GM21367 (cell line): ENCODE measurements at regions not wholly inside any gene's neighbourhood (a gene's known extent, or its start where the extent isn't known, plus 50 kb on each side); places are given as distances from the start of the nearest gene placed in this dataset.

Experiments used
- ATAC-seq: cut with Tn5 transposase; IDR thresholded peaks from one replicate; pipeline ENCODE4 v1.9.1; 2021; ENCODE audit not compliant: unreplicated experiment

DNA sequence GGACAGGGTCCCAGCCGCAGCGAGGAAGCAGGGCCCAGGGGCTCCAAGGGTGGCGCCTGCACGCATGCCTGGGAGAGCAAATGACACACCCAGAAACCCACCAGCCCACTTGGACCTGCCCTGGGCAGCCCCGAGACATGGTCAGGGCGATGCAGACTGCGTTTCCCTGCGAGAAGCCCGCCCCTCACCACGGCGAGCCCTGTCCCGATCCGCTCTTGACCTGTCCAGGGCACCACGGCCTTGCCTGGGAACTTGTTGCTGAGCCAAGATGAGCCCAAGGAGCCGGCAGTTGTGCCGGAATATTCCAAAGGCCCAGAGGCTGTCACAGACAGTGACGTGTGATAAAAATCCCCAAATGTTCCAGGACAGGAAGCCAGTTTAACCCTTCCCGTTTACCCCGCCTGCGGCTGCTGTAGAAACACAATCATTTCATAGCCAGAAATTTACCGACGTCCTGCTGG lies 78.1 kb downstream of the SIK1 start:
- ATAC-seq, result no peak

DNA sequence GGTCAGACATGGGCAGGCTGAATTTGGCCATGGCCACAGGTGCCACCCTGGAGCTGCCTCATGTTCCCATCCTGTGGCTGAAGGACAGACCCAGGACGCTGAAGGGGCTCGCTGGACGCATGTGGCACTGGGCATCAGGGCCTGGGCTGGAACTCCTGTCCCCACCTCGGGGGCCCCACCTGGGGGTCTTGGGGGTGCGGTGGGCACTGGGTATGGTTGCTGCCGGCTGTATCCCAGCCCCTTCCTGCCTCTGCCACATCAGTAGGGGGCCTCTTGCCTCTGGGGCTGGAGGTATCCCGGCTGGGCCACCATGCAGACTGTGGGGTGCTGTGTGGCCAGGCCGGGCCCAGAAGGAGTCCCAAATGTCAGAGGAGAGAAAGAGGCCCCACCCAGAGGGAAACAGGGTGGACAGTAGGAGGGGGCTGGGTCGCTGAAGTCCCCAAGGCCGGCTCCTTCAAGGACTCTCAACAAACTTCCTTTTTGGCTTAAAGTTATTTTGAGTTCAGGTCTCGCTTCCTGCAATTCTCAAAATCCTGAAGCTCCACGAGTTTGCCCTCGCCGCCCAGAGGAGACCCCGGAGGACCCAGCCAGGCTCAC lies 78.7 kb downstream of the SIK1 start:
- ATAC-seq, result no peak

DNA sequence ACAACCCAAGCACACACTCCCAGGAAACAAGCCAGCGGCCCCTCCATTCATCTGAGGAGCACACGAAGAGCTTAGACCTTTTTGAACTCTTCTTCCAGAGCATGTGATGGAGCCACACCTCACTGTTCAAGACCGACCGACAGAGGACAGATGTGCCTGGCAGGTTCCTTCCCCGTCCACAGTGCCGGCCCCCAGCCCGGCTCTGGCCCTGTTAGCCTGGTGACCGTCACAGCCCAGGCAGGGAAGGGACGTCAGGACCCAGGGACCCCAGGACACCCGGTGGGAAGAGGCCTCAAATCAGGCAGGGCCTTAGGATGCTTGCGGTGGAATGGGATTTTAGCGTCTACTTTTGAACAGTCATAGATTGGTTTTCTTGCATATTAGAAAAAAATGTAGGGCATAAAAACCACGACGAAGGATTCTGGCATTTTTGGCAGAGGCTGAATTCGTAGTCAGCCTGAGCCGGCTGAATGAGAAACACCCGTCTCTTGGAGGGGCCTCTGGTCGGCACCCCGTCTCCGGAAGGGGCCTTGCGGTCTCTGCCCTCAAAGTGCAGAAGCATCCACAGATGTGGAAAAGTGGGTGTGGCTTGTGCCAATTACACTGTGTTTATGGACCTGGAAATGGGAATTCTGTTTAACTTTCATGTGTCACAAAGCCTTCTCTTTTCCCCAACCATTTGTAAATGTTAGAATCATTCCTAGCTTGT lies 79.3 kb downstream of the SIK1 start:
- no peak for ATAC-seq

GRCh38 chr21:43346551-43346950 lies 80.4 kb downstream of the SIK1 start:
- no peak for ATAC-seq

- no peak for ATAC-seq
These were observed 81.1 kb downstream of the SIK1 start for GRCh38 chr21:43345746-43346409.

GRCh38 chr21:43345046-43345745 lies 81.7 kb downstream of the SIK1 start:
- no peak for ATAC-seq

- ATAC-seq, result no peak
These were observed 82.7 kb downstream of the SIK1 start for GRCh38 chr21:43343992-43344886.

GRCh38 chr21:43343095-43343991 lies 83.6 kb downstream of the SIK1 start:
- no peak for ATAC-seq

GRCh38 chr21:43342301-43342881 lies 84.5 kb downstream of the SIK1 start:
- no peak for ATAC-seq

GRCh38 chr21:43341378-43342161 lies 85.4 kb downstream of the SIK1 start:
- ATAC-seq, result no peak

GRCh38 chr21:43340491-43341377 lies 86.2 kb downstream of the SIK1 start:
- ATAC-seq, result no peak

- ATAC-seq, result no peak
These were observed 87.3 kb downstream of the SIK1 start for GRCh38 chr21:43339668-43340067.

DNA sequence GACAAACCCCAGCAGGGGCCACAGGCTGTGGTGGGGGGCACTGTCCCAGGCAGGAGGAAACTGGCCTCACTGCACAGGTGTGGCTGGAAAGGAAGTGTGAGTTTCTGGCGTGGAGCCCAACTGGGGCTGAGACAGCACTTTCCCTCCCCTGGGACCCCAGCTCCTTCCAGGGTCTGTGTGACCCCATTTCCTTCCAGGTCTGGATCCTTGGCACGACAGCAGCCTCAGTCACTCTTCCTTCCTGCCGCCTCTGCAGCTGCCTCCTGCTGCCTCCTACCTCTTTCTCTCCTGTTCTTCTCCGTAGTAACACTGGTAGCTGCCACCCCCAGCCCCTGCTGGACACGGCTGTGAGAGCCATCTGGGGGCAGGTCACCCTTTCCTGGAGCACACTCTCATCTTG lies 88.0 kb downstream of the SIK1 start:
- no peak for ATAC-seq

GRCh38 chr21:43337901-43338655 lies 88.9 kb downstream of the SIK1 start:
- no peak for ATAC-seq

GRCh38 chr21:43335119-43335518 lies 91.8 kb downstream of the SIK1 start:
- ATAC-seq, result no peak

DNA sequence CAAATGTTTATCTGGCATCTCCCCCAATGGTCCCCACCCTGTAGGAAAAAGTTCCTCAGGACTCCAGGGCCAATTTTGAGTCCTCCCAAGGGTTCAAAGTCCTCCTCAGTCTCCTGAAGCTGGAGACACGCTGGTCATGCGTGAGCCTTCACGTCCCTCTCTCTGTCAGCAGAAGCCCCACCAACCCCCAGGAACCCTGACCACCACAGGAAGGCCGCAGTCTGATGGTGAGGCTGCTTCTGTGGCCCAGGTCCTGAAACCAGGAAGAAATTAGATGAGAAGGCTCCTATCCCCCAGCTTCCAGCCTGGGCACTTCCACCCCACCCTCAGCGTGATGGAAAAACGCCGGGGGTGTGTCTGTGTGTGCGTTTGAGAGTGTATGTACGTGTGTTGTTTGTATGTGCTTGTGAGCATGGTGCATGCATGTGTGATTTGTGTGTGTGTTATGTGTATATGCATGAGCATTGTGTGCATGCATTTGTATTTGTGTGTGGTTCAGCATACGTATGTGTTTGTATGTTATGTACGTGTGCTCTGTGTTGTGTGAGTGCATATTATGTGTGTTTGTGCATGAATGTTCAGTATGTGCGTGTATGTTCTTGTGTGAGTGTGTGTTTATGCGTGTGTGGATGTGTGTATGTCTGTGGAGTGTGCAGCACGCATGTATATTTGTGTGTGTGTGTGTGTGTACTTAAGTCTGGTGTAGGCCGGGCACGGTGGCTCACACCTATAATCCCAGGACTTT lies 92.5 kb downstream of the SIK1 start:
- ATAC-seq, result no peak
